Stomach (tissue), 8 donors: ENCODE measurements at regions not wholly inside any gene's neighbourhood (a gene's known extent, or its start where the extent isn't known, plus 50 kb on each side); places are given as distances from the start of the nearest gene placed in this dataset.

Experiments
- DNase-seq, 2 donors: peaks; one replicate each; pipeline versions ENCODE4 v3.0.0 to v3.0.0-alpha.2; 2013 to 2019
- H3K27ac ChIP-seq, 5 donors: fragments of 200-600 bp in 4 of 5; sonication (generic) in 4 of 5; one replicate each; pipeline ENCODE4 v1.5.1; 2013 to 2019; ENCODE audit warnings: mild to moderate bottlenecking in 1 of 5, moderate library complexity in 1 of 5
- H3K27me3 ChIP-seq, 3 donors: fragments of 200-600 bp; sonication (generic); one replicate each; pipeline ENCODE4 v1.5.1; 2017 to 2019; ENCODE audit warnings: mixed run types in 1 of 3
- H3K36me3 ChIP-seq, 4 donors: fragments of 200-600 bp; sonication (generic); 1 replicate in 3 of 4; 2 replicates in 1 of 4; pipeline ENCODE4 v1.5.1; 2016 to 2019
- H3K4me1 ChIP-seq, 4 donors: fragments of 200-600 bp; sonication (generic); one replicate each; pipeline ENCODE4 v1.5.1; 2016 to 2019
- H3K4me3 ChIP-seq, 4 donors: fragments of 200-600 bp; sonication (generic) in 3 of 4; one replicate each; pipeline ENCODE4 v1.5.1; 2016 to 2019; ENCODE audit warnings: mild to moderate bottlenecking in 1 of 4
- H3K9me3 ChIP-seq, 4 donors: fragments of 200-600 bp; sonication (generic); one replicate each; pipeline ENCODE4 v1.5.1; 2016 to 2019
- EP300 ChIP-seq: sonication (generic); formaldehyde crosslinking; IDR thresholded peaks from one replicate; pipeline ENCODE4 v1.6.1; 2017; ENCODE audit warnings: antibody characterized with exemption
- POLR2A ChIP-seq, 4 donors: fragments of 450-650 bp; IDR thresholded peaks; one replicate each; pipeline ENCODE4 v1.6.1; 2016; ENCODE audit warnings: antibody characterized with exemption in 4 of 4, control low read depth in 2 of 4, mild to moderate bottlenecking in 1 of 4, moderate library complexity in 1 of 4
- POLR2AphosphoS5 ChIP-seq, 3 donors: sonication (generic); formaldehyde crosslinking; IDR thresholded peaks; one replicate each; pipeline ENCODE4 v1.6.1; 2016; ENCODE audit warnings: antibody characterized with exemption in 3 of 3
- WGBS, 5 donors: extraction: QIAGEN DNeasy Blood & Tissue Kit in 3 of 5; methylation state at CpG; one replicate each; pipeline versions ENCODE4 v1.1.5 to v1.1.7; 2013 to 2018; 5-methylcytosine and 5-hydroxymethylcytosine counted together
- intact Hi-C: fragments of 100-400 bp; cut with DNase I; formaldehyde crosslinking; loops from one replicate; pipeline ENCODE4 v1.15.1; 2023; ENCODE audit warnings: low total_unique reads
- TF ChIP-seq, protein P1 (sequence below), 7 experiments: fragments of 450-650 bp in 4 of 7; fragments of 200-600 bp in 3 of 7; sonication (generic) in 3 of 7; IDR thresholded peaks; one replicate each; pipeline ENCODE4 v1.5.1; 2016 to 2019; ENCODE audit warnings: antibody characterized with exemption in 7 of 7, control low read depth in 2 of 7, mild to moderate bottlenecking in 1 of 7
- donor health status: healthy with polysubstance abuse.
- donor health status: Bipolar disorder and iron deficiency.
- donor health status: healthy.

DNA sequence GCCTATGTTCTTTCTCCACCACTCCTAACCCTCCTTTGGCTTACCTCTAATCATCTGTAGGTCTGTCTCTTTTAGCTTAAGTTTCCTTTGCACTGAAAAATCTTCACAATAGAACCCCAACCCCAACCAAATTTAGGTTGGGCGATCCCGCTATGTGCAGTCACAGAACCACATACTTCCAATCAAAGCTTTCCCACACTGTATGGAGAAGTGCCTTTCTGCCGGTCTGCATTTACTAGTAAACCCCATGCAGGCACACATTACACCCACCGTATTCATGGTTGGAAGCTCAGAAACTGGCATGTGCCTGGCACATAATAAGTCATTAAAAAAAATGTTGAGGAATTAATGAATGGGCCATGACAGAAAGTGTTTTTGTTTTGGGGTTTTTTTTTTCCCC lies 158.4 kb downstream of the KLF12 start:
- intact Hi-C loops = no loop called here
- TF ChIP-seq, protein P1, sequence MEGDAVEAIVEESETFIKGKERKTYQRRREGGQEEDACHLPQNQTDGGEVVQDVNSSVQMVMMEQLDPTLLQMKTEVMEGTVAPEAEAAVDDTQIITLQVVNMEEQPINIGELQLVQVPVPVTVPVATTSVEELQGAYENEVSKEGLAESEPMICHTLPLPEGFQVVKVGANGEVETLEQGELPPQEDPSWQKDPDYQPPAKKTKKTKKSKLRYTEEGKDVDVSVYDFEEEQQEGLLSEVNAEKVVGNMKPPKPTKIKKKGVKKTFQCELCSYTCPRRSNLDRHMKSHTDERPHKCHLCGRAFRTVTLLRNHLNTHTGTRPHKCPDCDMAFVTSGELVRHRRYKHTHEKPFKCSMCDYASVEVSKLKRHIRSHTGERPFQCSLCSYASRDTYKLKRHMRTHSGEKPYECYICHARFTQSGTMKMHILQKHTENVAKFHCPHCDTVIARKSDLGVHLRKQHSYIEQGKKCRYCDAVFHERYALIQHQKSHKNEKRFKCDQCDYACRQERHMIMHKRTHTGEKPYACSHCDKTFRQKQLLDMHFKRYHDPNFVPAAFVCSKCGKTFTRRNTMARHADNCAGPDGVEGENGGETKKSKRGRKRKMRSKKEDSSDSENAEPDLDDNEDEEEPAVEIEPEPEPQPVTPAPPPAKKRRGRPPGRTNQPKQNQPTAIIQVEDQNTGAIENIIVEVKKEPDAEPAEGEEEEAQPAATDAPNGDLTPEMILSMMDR (IDR thresholded peaks at IDR 0.05) = no peak
- TF ChIP-seq POLR2AphosphoS5 (IDR thresholded peaks at IDR 0.05) (no peak), POLR2A (IDR thresholded peaks at IDR 0.05) (no peak), EP300 (no peak)
- no peak for DNase-seq
- H3K4me3 ChIP-seq = no peak overlapping the region
- H3K9me3 ChIP-seq = no peaks in the 10 kb centered on the region
- H3K4me1 ChIP-seq = no peaks in the 10 kb centered on the region
- H3K27ac ChIP-seq = no peak overlapping the region
- 97 to 99% (median 97%) methylated on average over 4 of the region's 4 CpGs for whole genome bisulfite sequencing, 5 donors
- H3K36me3 ChIP-seq = no peaks in the 10 kb centered on the region
- no peaks in the 10 kb centered on the region for H3K27me3 ChIP-seq

DNA sequence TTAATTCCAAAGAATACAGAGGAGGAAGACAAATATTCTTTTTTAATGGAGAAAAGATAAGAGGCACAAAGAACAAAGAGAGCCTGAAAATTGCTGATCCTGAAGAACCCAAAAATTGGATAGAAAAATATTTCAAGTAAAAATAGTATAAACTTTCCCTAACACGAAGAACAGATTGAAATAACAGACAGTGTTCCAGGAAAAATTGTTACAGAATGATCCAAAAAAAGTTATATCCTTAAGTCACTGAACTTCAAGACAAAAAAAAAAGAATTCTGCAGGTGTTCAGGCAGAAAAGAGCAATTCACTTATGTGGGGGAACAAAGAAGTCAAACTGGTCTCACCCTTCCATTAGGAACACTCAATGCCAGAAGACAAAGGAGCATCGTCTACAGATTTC lies 160.2 kb downstream of the KLF12 start:
- H3K9me3 ChIP-seq = no peaks in the 10 kb centered on the region
- H3K36me3 ChIP-seq = no peaks in the 10 kb centered on the region
- no peaks in the 10 kb centered on the region for H3K27me3 ChIP-seq
- no peak for DNase-seq
- intact Hi-C loops = no loop called here
- H3K27ac ChIP-seq = no peak overlapping the region
- H3K4me3 ChIP-seq = no peak overlapping the region
- WGBS, 5 donors = 84 to 91% (median 90%) methylated on average over 2 of the region's 2 CpGs
- TF ChIP-seq EP300 (no peak), POLR2AphosphoS5 (IDR thresholded peaks at IDR 0.05) (no peak), POLR2A (IDR thresholded peaks at IDR 0.05) (no peak)
- TF ChIP-seq, protein P1 (IDR thresholded peaks at IDR 0.05) = no peak
- peaks cover 0 to 7% (median 3%) of the 10 kb centered on the region in 4 donors for H3K4me1 ChIP-seq

DNA sequence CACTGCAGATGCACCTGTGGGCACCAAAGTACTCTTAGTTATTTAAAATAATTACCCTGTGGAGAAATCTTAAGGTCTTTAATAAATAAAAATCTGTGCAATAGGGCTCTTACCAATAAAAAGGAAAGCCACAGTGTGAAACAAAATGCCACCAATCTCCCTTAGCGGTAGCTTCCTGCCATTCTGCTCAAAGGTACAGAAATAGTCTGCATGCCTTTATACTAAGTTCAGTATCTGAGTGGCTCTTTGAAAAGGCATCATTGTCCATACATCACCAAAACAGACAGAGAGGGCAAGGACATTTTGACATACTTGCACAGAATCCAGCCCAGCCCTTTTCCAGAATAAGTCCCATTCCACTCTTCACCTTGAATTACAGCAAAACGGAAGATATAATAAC lies 161.0 kb downstream of the KLF12 start:
- Histone ChIP-seq H3K27ac (no peak overlapping the region), H3K36me3 (no peaks in the 10 kb centered on the region), H3K9me3 (no peaks in the 10 kb centered on the region), H3K4me3 (no peak overlapping the region), H3K27me3 (no peaks in the 10 kb centered on the region), H3K4me1 (peaks cover 0 to 7% (median 3%) of the 10 kb centered on the region in 4 donors)
- WGBS, 5 donors = 89 to 99% (median 95%) methylated on average over 2 of the region's 2 CpGs
- TF ChIP-seq, protein P1 (IDR thresholded peaks at IDR 0.05) = no peak
- TF ChIP-seq EP300 = no peak
- no peak for TF ChIP-seq POLR2A (IDR thresholded peaks at IDR 0.05)
- no peak for TF ChIP-seq POLR2AphosphoS5 (IDR thresholded peaks at IDR 0.05)
- DNase-seq = no peak
- intact Hi-C loops = no loop called here

DNA sequence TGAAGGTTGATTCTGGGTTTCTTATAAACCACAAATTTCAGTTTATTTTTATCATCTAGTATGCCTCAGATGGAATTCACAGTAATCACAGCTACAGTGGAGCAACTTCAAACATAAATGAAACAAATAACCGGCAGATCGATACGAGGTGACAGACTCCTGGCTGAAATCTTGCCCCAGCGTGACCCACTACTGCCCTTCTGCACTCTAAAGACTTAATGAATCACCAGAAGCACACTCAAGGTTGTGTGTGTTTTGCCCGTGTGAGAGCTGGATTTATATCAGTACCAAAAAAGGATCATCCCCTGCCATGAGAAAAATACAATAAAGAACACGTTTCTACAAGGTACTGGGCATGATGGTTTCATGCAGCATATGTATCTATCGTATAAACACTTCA lies 161.7 kb downstream of the KLF12 start:
- no peak for DNase-seq
- no peak overlapping the region for H3K4me3 ChIP-seq
- TF ChIP-seq, protein P1 (IDR thresholded peaks at IDR 0.05) = no peak
- TF ChIP-seq POLR2AphosphoS5 (IDR thresholded peaks at IDR 0.05) = no peak
- H3K27ac ChIP-seq = no peak overlapping the region
- intact Hi-C loops = no loop called here
- H3K27me3 ChIP-seq = no peaks in the 10 kb centered on the region
- peaks cover 0 to 10% (median 3%) of the 10 kb centered on the region in 4 donors for H3K4me1 ChIP-seq
- 79 to 90% (median 85%) methylated on average over 7 of the region's 7 CpGs for WGBS, 5 donors
- H3K36me3 ChIP-seq = no peaks in the 10 kb centered on the region
- no peaks in the 10 kb centered on the region for H3K9me3 ChIP-seq
